NOMO-1 treated with DMSO at 0.1 percent for 48 hours (cell line): ENCODE measurements at regions not wholly inside any gene's neighbourhood (a gene's known extent, or its start where the extent isn't known, plus 50 kb on each side); places are given as distances from the start of the nearest gene placed in this dataset.

ENCODE experiments used
- DNase-seq: peaks from one replicate; lab custom pipeline; 2025; ENCODE audit not compliant: unreplicated experiment; lab: John Stamatoyannopoulos, UW

GRCh38 chr18:11215216-11215615 is 65.8 kb upstream of the PIEZO2 start:
- DNase-seq = no peak

DNA sequence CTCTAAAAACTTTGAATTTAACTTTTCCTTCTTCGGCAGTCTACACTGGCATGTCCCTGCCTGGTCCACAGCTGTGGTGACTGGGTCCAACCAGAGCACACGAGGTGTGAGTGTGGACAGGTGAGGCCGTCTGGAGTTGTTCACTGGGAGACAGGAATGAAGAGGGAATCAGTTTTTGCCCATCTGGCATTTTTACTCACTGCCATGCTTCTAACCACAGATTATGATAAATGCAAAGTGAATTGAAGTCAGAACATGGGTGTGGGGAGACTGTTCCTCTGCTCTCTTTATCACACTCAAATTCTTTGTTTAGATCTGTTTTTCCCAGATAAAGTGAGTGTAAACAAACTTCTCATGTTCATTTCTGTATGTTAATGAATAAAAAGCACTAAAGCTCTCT is 54.7 kb upstream of the PIEZO2 start:
- DNase-seq = no peak

- DNase-seq = no peak
Observed at GRCh38 chr18:11199477-11199876, 50.1 kb upstream of the PIEZO2 start.
